T47D (cell line): ENCODE measurements at regions not wholly inside any gene's neighbourhood (a gene's known extent, or its start where the extent isn't known, plus 50 kb on each side); places are given as distances from the start of the nearest gene placed in this dataset.
A peak's percentile ranks its signal among the peaks of the same experiment; 100 is the strongest.

Experiments used
- DNase-seq, 2 experiments: peaks; one replicate each; pipeline versions ENCODE4 v3.0.0 to v3.0.0-alpha.2; 2011 to 2012; ENCODE audit warnings: low read depth in 1 of 2, low spot score in 1 of 2
- JUND ChIP-seq: IDR thresholded peaks from 2 replicates; pipeline ENCODE4 v1.6.1; 2012; ENCODE audit warnings: low read depth
- in situ Hi-C: cut with HindIII; loops from 2 replicates; pipeline ENCODE4 v1.10.0; 2016; ENCODE audit warnings: low sequenced_read_pairs, low pct_unique_long_range_greater_than_20kb

DNA sequence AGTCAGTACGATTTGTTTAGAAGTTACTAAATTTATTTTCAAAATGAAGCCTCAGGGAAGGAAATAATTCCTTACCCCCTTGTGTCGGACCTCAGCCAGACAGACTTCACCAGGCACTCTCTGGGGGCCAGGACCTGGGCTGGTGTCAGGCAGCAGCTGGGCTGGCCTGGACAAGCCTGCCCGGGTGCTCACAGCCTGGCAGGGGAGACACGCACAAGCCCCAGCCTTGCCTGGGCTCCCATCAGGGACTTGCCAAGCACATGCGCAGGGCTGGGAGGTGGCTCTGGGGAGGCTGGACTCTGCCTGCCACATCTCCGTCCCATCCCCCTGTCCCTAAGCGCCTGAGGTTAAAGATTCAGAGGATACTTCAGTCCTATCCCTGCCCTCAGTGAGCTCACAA, 56.8 kb upstream of the HS6ST1 start:
- no peak for TF ChIP-seq JUND
- in situ Hi-C loops: no loop called here
- DNase-seq: peak in 1 of 2 experiments; percentile 31

DNA sequence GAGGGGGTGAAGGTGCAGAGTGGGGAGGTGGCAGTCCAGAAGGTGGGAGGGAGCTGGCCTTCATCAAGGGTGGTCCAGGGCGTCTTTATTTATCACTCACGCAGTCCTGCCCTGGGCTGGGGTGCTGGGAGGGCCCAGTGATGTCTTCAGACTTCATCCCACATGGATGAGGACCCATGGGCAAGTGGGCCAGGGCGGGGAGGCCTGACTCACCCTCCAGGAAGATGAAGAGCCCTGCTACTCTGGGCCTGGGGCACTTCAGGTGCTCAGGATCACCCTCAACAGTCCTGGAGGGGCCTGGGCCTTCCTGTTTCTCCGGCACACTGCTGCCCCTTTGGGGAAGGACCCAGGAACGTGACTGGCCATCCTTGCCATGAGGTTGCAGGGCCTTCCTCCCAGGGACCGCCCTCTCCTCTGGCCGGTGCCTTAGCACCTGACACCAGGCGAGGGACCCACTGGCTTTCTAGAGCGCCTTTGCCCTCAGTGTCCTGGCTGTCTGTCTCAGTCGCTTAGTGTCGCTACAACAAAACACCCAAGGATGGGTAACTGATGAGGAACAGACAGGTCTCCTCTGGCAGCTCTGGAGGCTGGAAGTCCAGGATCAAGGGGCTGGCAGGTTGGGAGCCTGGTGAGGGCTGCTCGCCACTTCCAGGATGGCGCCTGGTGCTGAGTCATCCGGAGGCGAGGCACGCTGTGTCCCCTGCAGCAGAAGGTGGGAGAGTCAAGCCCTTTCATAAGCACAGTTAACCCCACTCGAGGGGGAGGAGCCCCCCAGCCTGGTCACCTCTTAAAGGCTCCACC, 57.8 kb upstream of the HS6ST1 start:
- no peak for DNase-seq
- TF ChIP-seq JUND: no peak
- in situ Hi-C loops: no loop called here

DNA sequence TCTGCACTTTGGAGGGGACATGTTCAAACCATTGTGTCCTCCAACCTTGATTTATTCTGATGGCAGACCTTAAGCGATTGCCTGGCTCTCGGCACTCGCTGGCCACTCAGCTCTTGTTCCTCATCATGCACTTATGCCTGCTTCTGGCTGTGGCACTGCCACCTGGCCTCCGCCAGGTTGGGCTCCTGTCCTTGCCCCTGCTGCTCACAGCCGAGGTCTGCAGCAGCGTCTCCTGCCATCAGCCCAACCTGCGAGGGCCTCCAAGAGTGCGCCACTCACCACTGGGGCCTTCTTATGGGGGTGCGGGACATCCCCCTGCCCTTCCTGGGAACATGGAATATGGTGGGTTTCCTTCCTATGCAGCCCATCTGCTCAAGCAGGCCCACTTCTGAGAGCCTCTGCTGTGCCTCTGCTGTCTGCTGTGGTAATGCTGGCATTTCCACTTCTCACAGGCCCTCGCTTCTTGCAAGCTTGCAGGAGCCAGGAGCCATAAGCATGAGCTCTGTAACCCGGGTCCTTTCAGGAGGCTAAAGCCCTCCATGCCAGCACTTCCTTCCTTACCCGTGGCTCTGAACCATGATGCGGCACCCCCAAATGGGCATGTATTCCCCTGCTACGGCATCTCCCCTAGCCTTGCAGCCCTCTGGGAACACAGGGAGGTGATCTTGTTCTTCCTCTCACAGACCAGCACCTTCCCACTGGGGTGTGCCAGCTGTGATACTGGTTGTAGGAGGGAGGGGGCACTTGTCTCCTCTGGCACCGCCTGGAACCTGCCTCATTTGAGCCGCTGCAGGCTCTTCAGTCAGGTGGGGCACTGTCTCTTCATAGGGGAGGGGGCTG, 58.6 kb upstream of the HS6ST1 start:
- TF ChIP-seq JUND: no peak
- no peak for DNase-seq
- in situ Hi-C loops: no loop called here

DNA sequence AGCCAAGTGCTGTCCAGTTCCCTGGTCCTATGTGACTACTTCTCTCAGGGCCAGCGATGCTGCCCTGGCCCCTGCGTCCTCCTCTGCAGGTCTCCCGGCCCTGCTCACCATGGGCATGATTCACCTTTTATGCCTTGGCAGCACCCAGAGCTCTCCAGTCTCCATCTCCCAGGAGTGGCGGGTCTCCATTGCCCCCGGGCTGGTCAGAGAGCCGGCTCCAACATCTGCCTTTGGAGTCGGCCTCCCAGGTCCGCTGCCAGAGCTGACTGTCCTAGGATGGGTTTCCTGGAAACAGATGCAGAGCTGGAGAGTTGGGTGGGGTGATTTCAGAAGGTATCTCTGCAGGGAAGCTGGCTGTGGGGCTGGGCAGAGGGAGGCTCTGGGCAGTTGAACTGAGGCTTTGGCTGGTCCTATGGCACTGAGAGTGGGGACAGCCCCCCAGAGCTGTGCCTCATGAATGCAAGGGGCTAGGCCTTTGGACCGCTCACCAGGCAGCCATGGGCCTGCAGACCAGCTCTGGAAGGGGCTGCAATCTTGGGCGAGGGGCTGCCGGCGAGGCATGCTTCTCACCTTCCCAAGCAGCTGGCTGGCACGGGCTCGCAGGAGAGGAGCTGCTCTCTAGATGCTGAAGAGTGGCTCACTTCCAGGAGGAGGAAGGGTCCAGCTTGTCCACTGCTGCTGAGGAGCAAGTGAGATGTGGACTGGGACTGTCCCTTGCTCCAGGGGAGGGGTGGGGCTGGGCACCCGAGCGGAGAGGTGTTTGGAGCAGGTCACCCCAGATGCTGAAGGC, 59.8 kb upstream of the HS6ST1 start:
- no peak for DNase-seq
- no peak for TF ChIP-seq JUND
- in situ Hi-C loops: no loop called here

DNA sequence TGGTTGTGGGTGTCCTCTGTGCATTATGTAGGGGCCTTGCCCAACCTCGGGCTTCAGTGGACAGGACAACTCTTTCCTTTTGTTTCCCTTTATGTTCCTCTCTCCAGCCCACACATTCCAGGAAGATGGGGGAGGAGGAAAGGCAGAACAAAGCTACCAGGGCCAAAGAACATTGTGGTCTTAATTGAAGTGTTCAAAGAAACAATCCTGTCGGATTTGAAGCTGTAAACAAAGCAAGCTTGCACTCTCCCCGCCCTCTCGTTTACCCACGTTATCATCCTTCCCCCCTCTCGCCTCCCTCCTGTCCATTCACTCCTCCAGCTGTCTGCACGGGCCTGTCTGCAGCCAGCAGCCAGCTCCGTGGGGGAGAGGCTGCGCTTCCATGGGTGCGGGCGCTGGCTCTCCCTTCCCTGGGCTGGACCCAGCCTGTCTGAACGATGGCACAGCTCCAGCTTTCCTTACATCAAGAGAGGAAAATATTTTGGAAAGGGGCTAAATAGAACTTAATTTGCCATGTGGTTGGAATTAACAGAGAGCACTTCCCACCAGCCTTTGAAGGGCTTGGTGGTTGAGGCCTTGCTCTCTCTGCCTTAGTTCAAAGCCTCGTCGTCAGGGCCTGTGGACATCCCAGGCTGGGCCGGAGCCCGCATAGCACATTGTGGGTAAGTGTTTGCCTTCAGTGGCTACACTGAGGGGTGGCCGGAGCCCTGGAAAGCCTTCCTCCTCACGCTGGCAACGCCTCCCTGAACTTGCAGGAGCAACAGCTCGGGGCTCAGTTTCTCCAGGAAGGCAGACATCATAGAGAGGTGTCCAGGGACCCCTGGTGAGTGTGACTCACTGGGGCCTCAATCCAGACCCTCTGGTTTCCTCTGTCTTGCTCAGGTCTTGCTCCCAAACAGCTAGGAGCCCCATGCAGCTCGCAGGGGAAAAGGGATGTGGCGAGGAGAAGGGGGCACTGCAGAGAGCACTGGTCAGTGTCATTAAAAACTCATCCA, 60.6 kb upstream of the HS6ST1 start:
- in situ Hi-C loops: no loop called here
- no peak for TF ChIP-seq JUND
- no peak for DNase-seq

DNA sequence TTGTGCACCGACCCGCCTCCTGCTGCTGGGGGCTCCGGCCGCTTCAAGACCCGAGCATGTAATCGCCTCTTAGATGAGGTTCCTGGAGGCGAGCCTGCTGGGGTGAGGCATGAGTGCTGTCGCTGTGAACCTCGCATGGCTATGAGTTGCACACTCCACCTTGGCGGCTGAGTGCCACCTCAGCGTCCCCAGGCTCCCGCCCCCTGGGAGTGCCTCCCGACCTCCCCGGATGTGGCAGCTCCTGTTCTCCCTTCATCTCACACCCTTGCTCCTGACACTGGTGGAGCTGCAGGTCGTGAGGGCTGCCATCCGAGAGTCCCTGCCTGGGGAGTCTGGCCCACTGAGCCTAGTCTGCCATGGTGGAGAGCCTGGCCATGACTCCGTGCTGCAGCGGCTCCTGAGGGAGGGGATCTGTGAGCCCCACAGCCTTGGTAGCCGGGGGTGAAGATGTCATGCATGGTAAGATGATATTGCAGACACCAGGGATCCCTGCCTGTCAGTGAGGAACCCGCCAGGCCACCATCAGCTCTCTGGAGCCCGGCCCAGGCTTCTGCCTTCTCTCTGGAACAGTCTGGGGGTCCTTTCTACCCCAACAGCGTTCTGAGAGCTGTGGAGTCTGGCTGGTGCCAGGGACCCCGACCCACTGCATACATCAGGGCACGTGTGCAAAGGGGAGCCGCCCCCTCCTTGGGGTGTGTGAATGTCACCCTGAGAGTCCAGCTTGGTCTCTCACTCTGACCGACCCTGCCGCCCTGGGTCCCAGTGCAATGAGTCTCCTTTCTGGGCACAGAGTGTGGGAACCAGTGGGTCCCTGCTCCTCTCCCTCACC, 61.6 kb upstream of the HS6ST1 start:
- in situ Hi-C loops: no loop called here
- DNase-seq: no peak
- TF ChIP-seq JUND: no peak

DNA sequence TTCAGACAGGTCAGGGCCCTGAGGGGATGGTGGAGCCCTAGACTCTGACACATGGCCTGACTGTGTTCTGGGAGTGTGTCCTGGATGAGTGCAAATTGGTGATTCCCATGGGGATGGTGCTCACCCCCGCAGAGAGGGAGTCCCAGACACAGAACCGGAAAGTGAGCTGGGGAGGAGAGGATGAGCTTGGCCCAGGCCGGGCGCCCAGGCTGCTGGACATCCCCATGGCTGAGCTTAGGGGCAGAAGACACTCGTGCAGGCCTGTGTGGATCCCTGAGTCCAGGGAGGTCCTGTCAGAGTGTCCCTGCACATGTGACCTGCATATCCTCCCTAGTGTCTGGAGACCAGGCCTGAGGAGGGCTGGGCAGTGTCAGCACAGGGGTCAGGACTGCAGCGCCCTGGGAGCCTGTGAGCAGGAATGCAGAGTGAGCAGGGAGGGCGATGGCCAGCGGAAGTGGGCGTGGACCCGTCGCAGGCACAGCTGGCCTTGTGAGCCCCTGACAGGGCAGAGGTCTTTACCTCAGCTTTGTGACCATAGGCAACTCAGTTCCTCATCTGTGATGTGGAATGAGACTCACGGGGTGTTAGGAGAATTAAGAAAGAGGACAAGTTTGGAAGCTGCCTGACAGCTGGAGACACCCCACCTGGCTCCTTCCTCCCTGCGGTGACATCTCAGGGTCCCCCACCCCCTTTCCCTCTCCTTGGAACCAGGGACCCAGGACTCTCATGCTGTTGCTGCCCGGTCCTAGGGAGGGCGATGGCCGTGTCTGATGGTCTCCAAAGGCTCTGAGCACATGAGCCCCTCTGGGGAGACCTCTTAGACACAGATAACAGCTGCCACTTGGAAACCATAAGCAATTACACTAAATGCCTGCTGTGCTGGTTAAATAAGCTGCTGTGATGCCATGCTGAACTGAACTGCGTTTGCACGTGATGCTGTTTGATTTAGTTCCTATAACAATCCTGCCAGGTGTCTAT, 62.6 kb upstream of the HS6ST1 start:
- DNase-seq: no peak
- in situ Hi-C loops: no loop called here
- no peak for TF ChIP-seq JUND

DNA sequence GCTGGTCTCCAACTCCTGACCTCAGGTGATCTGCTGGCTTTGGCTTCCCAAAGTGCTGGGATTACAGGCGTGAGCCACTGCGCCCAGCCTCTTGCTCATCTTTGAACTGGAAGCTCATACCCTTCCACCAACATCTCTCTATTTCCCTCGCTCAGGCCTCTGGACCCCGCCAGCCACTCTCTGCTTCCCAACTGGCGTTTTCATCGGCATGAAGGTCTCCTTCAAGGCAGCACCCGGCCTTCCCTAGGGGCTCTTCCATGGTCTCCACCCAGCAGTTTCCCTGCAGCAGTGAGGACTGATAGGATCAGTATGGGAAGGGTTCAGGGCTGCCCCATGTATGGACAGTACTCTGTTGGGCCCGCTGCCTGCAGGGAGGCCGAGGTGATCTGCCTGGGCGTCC, 65.8 kb upstream of the HS6ST1 start:
- no peak for DNase-seq
- in situ Hi-C loops: no loop called here
- no peak for TF ChIP-seq JUND

DNA sequence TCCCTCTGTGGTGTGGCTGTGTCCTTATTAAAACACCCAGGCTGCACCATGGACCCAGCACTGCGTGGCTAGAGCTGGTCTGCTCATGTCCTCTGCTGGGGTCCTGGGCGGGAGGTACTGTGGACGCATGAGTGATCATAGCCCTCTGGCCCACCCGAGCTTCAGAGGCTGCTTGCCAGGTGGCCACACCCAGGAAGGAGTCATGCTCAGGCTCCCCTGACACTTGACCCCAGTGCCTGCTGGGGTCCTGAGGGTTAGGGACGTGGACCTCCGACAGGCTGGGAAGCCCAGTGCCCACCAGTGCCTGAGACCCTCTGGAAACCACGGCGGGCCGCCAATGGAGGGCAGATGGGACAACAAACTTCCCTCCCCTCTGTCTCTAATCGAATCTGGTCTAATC, 66.3 kb upstream of the HS6ST1 start:
- DNase-seq: no peak
- in situ Hi-C loops: no loop called here
- no peak for TF ChIP-seq JUND

DNA sequence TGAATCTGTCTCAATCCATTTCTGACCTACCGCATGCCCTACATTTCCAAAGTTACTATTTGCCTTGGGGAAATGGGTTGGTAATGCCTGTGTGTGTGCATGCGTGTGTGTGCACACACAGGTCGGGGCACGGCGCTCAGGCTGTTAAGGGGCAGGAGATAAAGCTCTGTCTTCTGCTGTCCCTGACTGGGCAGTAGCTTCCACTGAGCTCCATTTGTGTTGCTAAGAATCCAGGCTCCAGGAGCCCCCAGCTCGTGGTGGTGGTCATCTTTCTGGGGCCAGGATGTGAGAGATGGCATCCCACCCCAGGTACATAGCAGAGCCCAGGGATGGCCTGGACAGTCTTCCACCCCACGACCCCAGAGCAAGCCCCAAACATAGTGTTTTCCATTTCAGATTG, 66.7 kb upstream of the HS6ST1 start:
- no peak for TF ChIP-seq JUND
- DNase-seq: no peak
- in situ Hi-C loops: no loop called here
